ENCODE measurements at regions not wholly inside any gene's neighbourhood (a gene's known extent, or its start where the extent isn't known, plus 50 kb on each side); places are given as distances from the start of the nearest gene placed in this dataset.
"Not testable (repeated sequence)": the region's sequence is repeated elsewhere in the genome, so short reads cannot be mapped to it uniquely, and the experiment has no call there.

- TF ChIP-seq CTCF (IDR thresholded peaks at IDR 0.05): no peak
- Mint-ChIP-seq H3K9me3 (ENCODE audit: low read depth) (no peaks in the 10 kb centered on the region), H3K36me3 (ENCODE audit: low read depth) (no peaks in the 10 kb centered on the region), H3K27ac (ENCODE audit: unreplicated experiment) (peak overlapping the region; percentile 89), H3K4me1 (ENCODE audit: low read depth) (peaks cover 30% of the 10 kb centered on the region), H3K4me3 (ENCODE audit: unreplicated experiment) (no peak overlapping the region), H3K27me3 (ENCODE audit: low read depth) (no peaks in the 10 kb centered on the region)
- no peak for DNase-seq (ENCODE audit: low spot score)
Observed at GRCh38 chr6:30814146-30815040, 69.9 kb upstream of the DDR1 start.

- no peaks in the 10 kb centered on the region for H3K9me3 Mint-ChIP-seq (ENCODE audit: low read depth)
- H3K4me3 Mint-ChIP-seq (ENCODE audit: unreplicated experiment): no peak overlapping the region
- TF ChIP-seq CTCF (IDR thresholded peaks at IDR 0.05): no peak
- DNase-seq (ENCODE audit: low spot score): no peak
- peaks cover 24% of the 10 kb centered on the region for H3K4me1 Mint-ChIP-seq (ENCODE audit: low read depth)
- no peaks in the 10 kb centered on the region for H3K36me3 Mint-ChIP-seq (ENCODE audit: low read depth)
- H3K27me3 Mint-ChIP-seq (ENCODE audit: low read depth): no peaks in the 10 kb centered on the region
- H3K27ac Mint-ChIP-seq (ENCODE audit: unreplicated experiment): peak overlapping the region; percentile 89
Observed at GRCh38 chr6:30813631-30814145, 69.3 kb upstream of the IER3 start.

GRCh38 chr6:30810813-30811339 is 66.5 kb upstream of the IER3 start:
- H3K27ac Mint-ChIP-seq (ENCODE audit: unreplicated experiment): no peak overlapping the region

GRCh38 chr6:30807566-30807965 is 63.2 kb upstream of the IER3 start:
- not testable (repeated sequence) for H3K9me3 Mint-ChIP-seq (ENCODE audit: low read depth); H3K4me3 Mint-ChIP-seq (ENCODE audit: unreplicated experiment); H3K4me1 Mint-ChIP-seq (ENCODE audit: low read depth); H3K36me3 Mint-ChIP-seq (ENCODE audit: low read depth); H3K27me3 Mint-ChIP-seq (ENCODE audit: low read depth); H3K27ac Mint-ChIP-seq (ENCODE audit: unreplicated experiment); DNase-seq (ENCODE audit: low spot score)

More at GRCh38 chr6:30810813-30811339, 66.5 kb upstream of the IER3 start:
- no peak for TF ChIP-seq CTCF (IDR thresholded peaks at IDR 0.05)
- Mint-ChIP-seq H3K4me1 (ENCODE audit: low read depth) (peaks cover 19% of the 10 kb centered on the region), H3K27me3 (ENCODE audit: low read depth) (no peaks in the 10 kb centered on the region), H3K9me3 (ENCODE audit: low read depth) (no peaks in the 10 kb centered on the region), H3K36me3 (ENCODE audit: low read depth) (no peaks in the 10 kb centered on the region), H3K4me3 (ENCODE audit: unreplicated experiment) (no peak overlapping the region)
- no peak for DNase-seq (ENCODE audit: low spot score)

GRCh38 chr6:30806581-30807183 is 62.3 kb upstream of the IER3 start:
- Mint-ChIP-seq H3K4me3 (ENCODE audit: unreplicated experiment) (no peak overlapping the region), H3K36me3 (ENCODE audit: low read depth) (no peaks in the 10 kb centered on the region), H3K27me3 (ENCODE audit: low read depth) (no peaks in the 10 kb centered on the region), H3K27ac (ENCODE audit: unreplicated experiment) (no peak overlapping the region), H3K9me3 (ENCODE audit: low read depth) (no peaks in the 10 kb centered on the region), H3K4me1 (ENCODE audit: low read depth) (peaks cover 10% of the 10 kb centered on the region)
- TF ChIP-seq CTCF (IDR thresholded peaks at IDR 0.05): no peak
- DNase-seq (ENCODE audit: low spot score): no peak

All from chondrocyte (in vitro differentiated cells).